GM03348 (cell line): ENCODE measurements at regions not wholly inside any gene's neighbourhood (a gene's known extent, or its start where the extent isn't known, plus 50 kb on each side); places are given as distances from the start of the nearest gene placed in this dataset.
"Not testable (repeated sequence)": the region's sequence is repeated elsewhere in the genome, so short reads cannot be mapped to it uniquely, and the experiment has no call there.

Experiments
- DNase-seq: peaks from one replicate; pipeline ENCODE4 v3.0.0; 2012; ENCODE audit warnings: low spot score

DNA sequence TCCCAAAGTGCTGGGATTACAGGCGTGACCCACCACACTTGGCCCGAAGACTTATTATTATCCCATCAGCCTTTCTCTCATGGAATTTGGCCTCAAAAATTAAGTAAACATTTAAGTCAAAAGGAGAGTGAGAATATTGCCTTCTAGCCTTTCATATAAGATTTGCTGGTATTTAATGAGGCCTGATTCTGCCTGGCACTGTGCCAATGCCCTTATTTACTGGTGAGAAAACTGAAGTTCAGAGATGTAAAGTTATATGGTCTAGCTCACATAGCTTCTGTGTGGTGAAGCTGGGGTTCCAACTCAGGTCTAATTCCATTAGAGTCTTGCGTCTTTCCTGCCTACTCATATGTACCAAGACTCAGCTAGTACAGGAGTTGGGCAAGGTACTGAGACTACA lies 260.2 kb downstream of the SDHAF3 start:
- no peak for DNase-seq

DNA sequence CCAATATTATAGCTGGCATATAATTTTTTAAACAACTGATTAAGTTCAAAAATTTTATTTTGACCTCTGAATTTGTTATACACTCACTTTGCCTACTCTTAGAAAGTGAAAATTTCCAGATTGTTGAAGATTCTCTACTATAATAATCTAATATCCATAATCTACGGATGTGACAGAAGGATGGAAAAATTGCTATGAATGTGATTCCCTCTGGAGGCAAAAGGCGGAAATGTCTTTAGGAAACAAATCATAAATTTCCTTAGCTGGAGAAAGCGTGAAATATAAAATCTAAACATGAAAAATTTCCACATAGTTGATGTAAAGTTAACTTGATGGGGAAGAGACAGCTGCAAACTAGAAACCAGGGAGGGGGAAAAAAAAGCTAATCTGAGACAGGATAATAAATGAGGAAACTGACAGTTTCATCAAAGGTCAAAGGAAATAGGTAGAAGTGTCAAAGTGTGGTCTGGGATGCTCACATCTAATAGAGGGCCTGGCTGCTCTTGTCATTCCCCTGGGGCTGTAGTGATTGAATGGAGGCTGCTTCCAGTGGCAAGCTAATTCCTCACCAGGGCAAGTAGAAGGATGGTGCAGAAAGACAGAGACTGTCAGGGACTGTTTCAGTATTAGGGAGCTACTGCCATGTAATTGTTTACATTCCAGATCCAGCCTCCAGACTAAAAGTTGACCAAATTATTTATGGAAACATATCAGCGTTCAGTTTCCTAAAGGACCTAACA lies 264.5 kb downstream of the SDHAF3 start:
- DNase-seq = no peak

DNA sequence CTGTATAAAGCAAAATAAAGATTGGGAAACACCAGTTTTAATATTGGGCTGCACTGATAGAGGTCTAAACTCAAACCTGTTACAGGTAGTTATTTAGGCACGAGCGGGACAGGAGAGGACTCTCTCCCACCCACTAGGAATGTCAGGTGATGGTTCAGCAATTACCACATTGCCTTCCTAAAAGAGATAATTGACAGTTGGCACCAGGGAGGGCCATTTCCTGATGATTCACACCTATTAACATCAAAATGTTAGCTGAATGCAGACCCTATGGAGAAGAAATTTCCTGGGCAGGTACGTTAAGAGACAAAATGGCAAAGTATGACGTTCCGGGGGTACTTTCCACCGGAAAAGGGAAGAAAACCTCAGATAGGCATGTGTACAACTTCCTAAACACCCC lies 272.6 kb downstream of the SDHAF3 start:
- DNase-seq = no peak

DNA sequence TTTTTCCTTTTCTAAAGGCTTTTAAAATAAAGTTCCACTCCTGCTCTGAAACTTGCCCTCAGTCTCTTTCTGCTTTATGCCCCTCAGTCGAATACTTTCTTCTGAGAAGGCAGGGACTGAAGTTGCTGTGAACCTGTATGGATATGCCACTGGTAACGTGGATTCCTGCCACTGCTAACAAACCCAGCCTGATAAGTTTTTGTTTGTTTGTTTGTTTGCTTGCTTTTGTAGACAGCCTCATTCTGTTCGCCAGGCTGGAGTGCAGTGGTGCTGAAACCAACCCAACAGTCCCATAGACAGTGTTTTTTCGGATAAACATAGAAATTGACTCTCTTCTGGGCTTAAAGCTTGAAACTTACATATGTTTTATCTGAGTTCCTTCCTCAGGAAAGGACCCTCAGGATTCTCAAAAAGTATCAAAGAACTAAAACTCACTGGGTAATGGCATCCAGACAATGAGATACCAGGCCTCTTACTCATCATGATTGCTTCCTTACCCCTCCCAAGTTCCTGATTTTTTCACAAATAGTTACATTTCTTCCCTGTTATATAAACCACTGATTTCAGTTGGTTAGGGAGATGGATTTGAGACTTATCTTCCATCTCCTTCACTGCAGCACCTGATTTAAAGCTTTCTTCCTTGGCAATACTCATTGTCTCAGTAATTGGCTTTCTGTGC lies 273.6 kb downstream of the SDHAF3 start:
- DNase-seq = no peak

DNA sequence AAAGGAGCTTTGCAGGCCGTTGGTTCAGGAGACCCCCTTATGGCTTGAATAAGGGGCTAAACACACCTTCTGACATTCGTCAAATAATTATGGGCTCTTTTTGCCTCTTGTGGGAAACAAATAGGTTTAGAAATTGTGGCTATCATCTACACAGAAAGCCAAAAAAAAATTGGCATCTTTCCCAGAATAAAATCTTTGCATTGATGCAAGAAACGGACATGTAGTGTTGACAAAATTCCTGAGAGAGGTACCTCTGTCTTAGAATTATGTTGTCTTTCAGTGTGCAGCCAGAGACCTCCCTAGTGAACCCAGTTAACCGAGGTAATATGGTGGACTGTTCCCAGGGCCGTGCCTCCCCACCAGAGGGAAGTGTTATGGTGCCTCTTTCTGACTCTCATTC lies 283.9 kb downstream of the SDHAF3 start:
- DNase-seq = no peak

DNA sequence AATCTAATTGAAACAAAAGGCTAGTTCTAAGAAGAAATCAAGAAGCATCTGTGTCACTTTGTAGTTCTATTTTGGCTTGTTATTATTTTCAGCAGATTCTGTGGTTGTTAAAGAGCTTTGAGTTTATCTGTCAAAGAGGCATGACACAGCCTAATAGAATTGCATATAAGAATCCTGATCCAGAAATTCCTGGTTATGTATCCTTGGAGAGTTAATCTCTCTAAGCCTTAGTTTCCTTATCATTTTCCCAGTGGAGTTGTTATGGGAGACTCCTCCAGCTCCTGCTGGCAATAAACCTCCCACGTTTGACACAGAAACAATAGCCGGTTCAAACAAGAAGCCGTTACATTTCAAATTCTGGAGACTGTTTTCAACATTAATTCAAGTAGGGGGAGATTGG lies 288.3 kb downstream of the SDHAF3 start:
- DNase-seq = no peak

DNA sequence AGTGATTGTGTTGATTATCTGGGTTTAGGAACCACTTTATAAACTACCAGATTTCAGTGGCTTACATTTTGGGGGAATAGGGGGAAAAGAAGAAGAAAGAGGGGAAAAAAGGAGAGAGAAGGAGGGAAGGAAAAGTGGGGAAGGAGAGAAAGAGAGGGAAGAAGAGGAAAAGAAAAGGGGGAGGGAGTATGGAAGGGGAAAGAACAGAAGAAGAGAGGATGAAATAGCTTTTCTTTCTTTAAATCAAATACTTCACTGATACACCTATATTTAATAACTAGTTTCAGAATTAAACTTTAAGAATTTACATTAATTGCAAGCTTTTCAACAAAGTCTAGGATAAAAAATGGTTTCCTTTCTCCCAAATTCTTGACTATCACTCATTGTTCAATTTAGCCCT lies 289.6 kb downstream of the SDHAF3 start:
- DNase-seq = no peak

DNA sequence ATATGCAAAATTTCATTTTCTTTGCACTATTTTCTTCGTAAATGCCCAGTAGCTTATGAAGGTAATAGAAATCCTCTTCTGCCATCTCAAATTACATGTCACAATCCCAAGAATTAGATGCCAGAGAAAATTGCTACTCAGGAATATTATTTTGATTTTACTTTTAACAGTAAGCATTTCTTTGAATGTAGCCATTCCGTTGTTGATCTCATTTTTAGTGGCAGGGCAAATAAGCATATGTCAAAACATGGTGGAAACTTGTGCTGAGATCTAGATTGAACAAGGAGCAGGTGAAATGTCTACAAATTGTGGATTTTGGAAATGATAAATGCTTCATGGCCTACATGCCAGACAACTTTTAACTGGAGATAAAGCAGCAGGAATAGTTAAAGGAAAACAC lies 291.8 kb downstream of the SDHAF3 start:
- no peak for DNase-seq

DNA sequence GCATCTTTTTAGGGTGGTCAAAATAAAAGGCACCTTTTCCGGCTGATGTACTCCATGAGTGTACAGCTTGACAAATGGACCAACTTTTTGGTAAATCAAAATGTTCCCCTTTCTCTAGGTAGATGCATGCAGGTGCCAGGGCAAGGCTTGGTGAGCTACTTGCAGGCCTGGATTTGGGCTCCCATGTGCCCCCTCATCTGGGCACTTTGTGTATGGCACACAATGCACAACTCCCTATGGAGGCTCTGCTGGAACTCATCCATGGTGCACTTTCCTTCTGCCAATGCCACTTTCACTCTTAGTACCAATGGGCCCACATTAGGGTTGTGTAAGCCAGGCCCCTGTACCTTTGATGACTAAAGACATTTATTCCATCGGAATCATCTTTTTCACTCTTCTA lies 300.8 kb downstream of the SDHAF3 start:
- DNase-seq = no peak

DNA sequence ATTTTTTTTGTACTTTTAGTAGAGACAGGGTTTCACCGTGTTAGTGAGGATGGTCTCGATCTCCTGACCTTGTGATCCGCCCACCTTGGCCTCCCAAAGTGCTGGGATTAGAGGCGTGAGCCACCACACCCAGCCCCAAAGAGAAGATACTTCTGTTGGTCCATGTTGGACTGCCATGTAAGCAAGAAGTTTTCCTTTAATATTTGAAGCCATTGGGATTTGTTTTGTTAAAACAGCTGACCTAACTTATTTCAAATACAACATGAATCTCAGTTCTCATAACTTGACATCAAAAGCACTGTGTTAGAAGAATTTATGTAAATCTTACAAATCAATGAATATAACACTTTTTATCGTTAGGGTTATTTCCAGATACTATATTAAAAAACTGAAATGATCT lies 302.4 kb downstream of the SDHAF3 start:
- no peak for DNase-seq

DNA sequence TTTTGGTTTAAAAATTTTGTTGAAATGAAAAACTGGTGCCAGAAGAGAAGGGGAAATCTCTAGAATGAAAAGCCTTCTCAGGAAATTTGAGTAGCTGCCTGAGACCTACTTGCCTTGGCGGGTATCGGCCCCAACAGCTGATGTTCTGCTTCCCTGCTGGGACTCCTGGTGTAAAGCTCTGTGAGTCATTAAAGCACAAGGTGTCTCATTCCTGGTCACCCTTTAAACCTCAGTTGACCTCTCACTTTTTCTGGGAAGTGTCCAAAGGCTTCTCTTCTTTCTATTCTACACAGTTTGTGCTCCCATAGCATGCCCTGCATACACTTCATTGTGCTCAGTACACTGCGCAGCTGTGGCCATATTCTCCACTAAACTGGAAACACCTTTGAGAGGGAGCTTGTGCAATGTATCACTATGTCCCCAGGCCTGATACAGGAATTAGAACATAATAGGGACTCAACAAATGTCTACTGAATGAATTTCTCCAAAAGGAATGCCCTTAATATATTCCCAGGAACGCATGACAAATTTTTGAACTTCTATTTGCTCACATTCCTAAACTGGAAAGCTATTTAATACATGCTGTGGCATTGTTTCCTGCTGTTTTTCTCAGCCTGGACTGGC lies 303.9 kb downstream of the SDHAF3 start:
- no peak for DNase-seq

DNA sequence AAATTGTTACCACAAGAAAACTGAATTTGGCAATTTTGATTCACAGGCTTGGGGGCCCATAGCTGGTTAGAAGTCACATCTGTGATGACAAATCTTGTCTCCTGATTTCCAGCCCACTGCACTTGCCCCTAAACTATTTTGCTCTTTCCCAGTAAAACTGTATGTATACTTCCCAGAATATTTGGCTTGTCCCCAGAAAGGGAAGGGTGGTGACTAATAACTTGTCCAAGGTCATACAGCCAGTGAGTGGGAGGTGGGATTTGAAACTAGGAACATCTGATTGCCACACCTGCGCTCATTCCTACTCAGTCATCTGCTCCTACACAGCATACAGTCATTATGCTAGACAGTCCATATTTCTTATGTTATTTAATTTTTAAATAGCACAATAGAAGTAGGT lies 304.5 kb downstream of the SDHAF3 start:
- DNase-seq = no peak

DNA sequence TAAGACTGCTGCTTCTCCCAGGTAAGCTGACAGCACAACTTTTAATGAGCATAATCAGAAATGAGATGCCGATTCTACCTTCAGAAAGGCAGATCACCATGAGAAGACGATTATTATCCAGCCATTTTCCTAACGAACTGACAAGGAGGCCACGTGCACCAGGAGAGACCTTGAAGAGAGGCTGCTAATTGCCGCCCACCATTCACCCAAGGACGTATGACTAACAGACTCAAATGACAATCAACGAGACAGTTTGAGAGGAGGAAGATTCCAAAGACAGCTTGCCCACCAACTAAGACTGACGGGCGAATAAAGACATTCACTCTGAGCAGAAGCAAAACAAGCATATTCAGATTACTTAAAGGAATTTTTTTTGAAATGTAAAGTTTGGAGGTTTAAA lies 301.9 kb upstream of the TAC1 start:
- DNase-seq = no peak

DNA sequence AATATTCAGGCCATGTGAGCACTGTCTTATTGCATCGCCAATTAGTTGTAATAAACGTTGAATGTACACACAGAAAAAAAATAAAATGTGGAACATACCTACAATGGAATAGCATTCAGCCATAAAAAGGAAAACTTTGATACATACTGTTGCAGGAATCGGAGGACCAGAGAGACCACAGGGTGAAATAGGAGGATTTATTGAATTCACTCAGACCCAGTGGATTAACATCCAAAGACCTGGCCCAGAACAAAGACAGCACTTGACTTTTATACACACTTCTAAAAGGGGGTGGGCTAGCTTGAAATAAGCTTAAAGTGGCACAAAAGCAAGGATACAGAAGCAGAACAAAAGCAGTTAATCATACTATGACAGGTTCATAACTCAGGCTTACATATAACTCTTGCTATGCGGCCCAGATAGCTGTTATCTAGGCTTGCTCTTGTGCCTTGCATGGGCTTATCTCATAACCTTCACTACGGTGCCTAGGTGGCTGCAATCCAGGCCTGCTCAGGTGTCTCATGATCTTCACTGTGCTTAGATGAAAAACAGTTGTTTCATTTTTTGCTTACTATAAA lies 292.2 kb upstream of the TAC1 start:
- DNase-seq = no peak

DNA sequence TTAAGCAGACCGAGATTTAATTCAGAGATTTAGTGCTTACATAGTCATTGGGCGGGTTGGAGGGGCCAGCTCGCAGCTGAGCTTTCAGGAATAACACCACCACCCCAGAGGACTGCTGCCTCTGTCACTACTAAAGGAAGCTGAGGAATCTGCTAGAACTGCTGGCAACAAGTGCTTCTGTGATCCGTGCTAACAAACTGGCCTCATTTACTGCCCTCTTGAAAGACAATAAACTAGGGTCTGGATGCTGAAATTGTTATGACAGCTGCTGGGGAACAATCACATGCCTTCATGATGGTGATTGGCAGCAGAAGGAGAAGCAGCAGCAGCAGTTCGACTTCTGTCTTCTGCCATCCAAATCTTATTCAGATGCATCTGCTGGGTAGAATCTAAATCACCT lies 285.5 kb upstream of the TAC1 start:
- DNase-seq = no peak

DNA sequence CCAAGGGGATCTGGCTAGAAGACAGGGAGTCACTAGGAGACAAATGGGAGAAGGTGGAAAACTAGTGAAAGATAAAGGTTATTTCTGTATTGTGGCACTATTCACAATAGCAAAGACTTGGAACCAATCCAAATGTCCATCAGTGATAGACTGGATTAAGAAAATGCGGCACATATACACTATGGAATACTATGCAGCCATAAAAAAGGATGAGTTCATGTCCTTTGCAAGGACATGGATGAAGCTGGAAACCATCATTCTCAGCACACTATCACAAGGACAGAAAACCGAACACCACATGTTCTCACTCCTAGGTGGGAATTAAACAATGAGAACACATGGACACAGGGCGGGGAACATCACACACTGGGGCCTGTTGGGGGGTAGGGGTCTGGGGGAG lies 282.4 kb upstream of the TAC1 start:
- not testable (repeated sequence) for DNase-seq

DNA sequence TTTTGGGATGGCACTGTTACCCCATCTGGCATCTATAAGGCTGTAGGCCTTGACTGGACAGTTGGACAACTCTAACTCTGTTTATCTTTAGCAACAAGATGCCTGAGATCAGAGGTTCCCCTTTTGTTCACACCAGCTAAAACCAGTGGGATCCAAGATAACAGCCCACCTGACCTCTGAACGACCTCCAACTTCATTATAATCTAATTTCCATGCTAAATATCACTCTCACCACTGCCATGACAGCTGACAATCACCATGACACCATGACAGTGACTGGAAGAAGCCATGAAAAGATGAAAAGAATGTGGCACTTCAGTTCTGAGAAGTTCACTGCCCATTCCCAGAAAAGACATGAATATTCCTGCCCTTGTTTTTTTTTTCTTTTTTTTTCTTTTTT lies 281.4 kb upstream of the TAC1 start:
- DNase-seq = no peak

DNA sequence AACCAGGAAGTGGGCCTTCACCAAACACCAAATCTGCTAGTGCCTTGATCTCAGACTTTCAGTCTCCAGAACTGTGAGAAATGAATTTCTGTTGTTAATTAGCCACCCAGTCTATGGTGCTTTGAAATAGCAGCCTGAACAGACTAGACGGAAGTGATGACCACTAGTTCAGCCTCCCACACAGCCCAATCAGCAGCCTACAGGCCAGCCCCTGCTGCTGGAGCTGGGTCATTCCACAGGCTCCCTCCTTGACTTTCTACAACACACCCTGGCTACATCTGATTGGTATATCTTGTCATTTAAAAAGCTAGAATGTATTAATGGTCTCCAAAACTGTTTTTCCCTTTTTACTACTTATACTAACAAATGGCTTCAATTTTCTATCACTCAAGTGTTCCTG lies 277.2 kb upstream of the TAC1 start:
- no peak for DNase-seq

DNA sequence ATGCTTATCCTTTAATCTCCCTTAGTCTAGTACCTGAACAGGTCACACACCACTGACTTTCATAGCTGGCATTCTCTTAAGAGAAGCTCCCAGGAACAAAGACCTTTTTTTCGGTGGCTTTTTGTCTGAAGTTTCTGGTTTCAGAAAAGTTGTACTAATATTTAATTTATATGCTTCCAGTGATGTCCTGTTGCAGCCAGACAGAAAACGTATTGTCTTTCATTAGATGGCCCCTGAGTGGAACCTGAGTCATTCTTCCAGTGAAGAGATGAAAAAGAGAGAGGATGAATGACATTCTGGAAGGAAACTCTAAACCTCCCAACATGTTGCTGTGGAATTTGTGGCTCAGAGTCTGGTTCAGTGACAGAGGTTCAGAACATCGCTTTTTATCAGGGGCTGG lies 274.8 kb upstream of the TAC1 start:
- no peak for DNase-seq

DNA sequence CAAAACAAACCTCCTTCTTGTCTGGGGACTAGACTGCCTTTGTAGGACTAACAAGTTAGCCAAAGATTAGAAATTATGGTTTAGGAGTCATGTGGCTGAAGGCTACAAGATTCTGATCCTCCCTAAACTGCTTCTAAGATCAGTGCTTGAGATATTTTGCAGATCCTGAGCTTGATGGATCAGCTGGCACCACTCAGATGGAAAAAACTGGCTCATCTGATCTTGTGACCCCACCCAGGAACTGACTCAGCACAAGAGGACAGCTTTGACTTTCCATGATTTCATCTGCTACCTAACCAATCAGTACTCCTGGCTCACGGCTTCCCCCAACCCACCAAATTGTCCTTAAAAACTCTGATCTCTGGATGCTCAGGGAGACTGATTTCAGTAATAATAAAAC lies 271.5 kb upstream of the TAC1 start:
- DNase-seq = no peak

DNA sequence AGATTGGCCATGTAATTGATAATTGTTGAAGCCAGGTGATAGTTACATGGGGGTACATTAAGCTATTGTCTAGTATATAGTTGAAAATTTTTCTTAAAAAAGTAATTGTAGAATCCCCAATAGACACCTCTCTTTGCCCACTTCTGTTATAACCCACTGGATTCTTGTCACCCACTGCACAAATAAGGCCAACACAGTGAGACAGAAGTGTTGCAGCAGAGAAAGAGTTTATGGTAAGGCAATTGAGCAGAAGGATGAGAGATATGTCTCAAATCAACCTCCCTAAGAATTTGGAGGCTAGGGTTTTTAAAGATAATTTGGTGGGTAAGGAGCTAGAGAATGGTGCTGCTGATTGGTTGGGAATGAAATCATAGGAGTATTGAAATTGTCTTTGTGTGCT lies 270.3 kb upstream of the TAC1 start:
- DNase-seq = no peak

DNA sequence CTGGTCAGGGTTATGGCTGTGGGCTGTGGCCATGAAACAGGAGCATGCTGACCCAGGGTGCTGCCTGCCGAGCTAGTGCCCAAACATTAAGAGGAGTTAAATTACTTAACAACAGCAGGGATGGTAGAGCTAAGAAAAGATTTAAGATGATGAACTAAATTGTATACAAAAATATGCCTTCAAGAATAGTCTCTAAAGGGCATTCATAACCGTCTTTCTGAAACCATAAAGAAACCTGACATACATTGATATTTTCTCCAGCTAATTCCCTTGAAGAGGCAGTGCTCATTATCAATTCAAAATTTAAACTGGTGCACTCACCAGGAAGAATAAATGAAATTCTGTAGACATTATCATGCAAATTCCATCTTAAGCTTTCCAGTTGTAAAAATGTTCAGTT lies 265.8 kb upstream of the TAC1 start:
- DNase-seq = no peak

DNA sequence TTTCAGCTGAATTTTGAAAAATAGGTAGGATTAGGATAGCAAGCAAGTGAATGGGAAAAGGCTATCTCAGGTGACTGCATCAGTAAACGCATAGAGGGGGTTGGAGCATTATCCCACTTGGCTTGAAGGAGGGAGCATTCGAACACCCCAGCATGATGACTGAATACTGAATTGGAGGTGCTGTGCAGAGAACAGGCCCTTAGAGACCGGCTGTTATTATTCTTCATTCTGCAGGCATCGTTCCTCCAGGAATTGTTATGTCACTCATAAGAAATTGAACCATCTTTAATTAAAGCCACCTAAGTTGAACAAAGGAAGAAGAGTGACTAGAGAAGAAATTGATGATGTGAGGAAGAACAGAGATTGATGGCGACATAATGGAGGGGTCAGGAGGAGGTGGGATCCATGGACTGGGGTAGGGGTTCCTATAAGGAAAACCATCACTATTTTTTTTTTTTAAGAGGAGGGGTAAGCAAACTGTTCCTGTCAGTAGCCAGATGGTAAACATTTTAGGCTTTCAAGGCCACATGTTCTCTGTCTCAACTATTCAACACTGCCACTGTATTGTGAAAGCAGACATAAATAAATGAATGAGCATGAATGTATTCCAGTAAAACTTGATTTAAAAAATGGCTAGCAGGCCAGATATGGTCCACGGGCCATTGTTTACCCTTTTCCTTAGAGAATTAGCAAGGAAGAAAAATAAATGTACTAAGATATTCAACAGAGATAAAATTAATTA lies 264.7 kb upstream of the TAC1 start:
- no peak for DNase-seq
